MM.1S (cell line): ENCODE measurements at regions not wholly inside any gene's neighbourhood (a gene's known extent, or its start where the extent isn't known, plus 50 kb on each side); places are given as distances from the start of the nearest gene placed in this dataset.

Experiments
- CTCF ChIP-seq: fragments of 300-600 bp; sonication (generic); IDR thresholded peaks from 2 replicates; pipeline ENCODE4 v1.5.1; 2016; ENCODE audit warnings: antibody characterized with exemption, low read length, mixed read lengths
- EZH2 ChIP-seq: fragments of 300-600 bp; sonication (generic); optimal IDR thresholded peaks from 2 replicates; pipeline ENCODE3; 2017; ENCODE audit warnings: low read depth, mild to moderate bottlenecking, antibody characterized with exemption, low read length, mixed read lengths
- EZH2phosphoT487 ChIP-seq: fragments of 300-600 bp; sonication (generic); IDR thresholded peaks from 2 replicates; pipeline ENCODE4 v1.6.1; 2018; ENCODE audit warnings: antibody characterized with exemption, low read length

GRCh38 chr2:123086613-123087385 lies 938.3 kb upstream of the CNTNAP5 start:
- TF ChIP-seq CTCF (no peak), EZH2phosphoT487 (no peak), EZH2 (no peak)
